Type B pancreatic cell (in vitro differentiated cells): ENCODE measurements at regions not wholly inside any gene's neighbourhood (a gene's known extent, or its start where the extent isn't known, plus 50 kb on each side); places are given as distances from the start of the nearest gene placed in this dataset.
"Not testable (repeated sequence)": the region's sequence is repeated elsewhere in the genome, so short reads cannot be mapped to it uniquely, and the experiment has no call there.

Experiments used
- DNase-seq: peaks from one replicate; pipeline ENCODE4 v3.0.0; 2021; ENCODE audit warnings: mixed read lengths; ENCODE audit not compliant: unreplicated experiment; ENCODE audit errors: extremely low spot score
- H3K27ac Mint-ChIP-seq: 2 replicates; pipeline ENCODE4 v1.8.0; 2021; ENCODE audit warnings: mild to moderate bottlenecking, mixed read lengths
- H3K27me3 Mint-ChIP-seq: 2 replicates; pipeline ENCODE4 v1.8.0; 2021; ENCODE audit warnings: mixed read lengths
- H3K36me3 Mint-ChIP-seq: 2 replicates; pipeline ENCODE4 v1.8.0; 2021; ENCODE audit warnings: mixed read lengths
- H3K4me1 Mint-ChIP-seq: one replicate; pipeline ENCODE4 v1.8.0; 2021; ENCODE audit warnings: mixed read lengths; ENCODE audit not compliant: unreplicated experiment
- H3K4me3 Mint-ChIP-seq: 2 replicates; pipeline ENCODE4 v1.8.0; 2021; ENCODE audit warnings: mild to moderate bottlenecking, mixed read lengths
- H3K9me3 Mint-ChIP-seq: 2 replicates; pipeline ENCODE4 v1.8.0; 2021; ENCODE audit warnings: mixed read lengths
- TF ChIP-seq, protein P1 (sequence below): fragments of 200-600 bp; sonication (generic); conservative IDR thresholded peaks from 2 replicates; pipeline ENCODE4 v1.5.0; 2021; ENCODE audit warnings: antibody characterized with exemption, mild to moderate bottlenecking

DNA sequence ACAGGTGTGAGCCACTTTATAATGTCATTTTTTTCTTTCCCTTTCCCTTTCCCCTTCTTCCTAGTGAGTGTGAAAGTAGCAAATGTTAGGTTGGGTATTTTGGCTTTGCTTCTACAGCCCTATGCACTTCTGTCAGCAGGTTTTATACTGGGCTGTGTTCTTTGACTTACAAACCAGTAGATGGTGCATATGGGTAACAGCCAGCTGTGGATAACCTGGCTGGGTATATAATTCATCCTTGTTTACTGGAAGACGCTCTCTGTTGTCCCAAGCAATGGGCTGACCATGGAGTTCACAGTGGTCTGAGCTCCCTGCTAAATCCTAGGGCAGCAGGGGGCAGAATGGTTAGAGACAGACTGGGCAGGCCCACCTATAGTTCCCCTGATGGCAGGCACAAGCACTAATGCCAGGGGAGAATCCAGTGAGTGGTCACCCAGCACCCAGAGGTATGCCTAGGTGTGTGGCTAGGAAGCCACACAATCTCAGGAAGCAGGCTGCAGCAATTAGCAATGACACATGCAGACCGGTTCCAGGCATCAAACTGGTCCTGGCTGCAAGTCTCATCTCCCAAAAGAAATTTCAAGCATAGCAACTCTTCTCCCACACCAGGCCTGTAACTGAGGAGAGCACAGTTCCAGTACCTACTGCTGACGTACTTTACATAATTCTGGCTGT is 592.7 kb upstream of the MAN1A1 start:
- H3K4me3 Mint-ChIP-seq, result no peak overlapping the region
- H3K9me3 Mint-ChIP-seq, result peaks cover 6% of the 10 kb centered on the region
- H3K36me3 Mint-ChIP-seq, result no peaks in the 10 kb centered on the region
- no peaks in the 10 kb centered on the region for H3K4me1 Mint-ChIP-seq
- no peak for DNase-seq
- TF ChIP-seq, protein P1, sequence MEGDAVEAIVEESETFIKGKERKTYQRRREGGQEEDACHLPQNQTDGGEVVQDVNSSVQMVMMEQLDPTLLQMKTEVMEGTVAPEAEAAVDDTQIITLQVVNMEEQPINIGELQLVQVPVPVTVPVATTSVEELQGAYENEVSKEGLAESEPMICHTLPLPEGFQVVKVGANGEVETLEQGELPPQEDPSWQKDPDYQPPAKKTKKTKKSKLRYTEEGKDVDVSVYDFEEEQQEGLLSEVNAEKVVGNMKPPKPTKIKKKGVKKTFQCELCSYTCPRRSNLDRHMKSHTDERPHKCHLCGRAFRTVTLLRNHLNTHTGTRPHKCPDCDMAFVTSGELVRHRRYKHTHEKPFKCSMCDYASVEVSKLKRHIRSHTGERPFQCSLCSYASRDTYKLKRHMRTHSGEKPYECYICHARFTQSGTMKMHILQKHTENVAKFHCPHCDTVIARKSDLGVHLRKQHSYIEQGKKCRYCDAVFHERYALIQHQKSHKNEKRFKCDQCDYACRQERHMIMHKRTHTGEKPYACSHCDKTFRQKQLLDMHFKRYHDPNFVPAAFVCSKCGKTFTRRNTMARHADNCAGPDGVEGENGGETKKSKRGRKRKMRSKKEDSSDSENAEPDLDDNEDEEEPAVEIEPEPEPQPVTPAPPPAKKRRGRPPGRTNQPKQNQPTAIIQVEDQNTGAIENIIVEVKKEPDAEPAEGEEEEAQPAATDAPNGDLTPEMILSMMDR, result no peak
- H3K27me3 Mint-ChIP-seq, result no peaks in the 10 kb centered on the region
- no peak overlapping the region for H3K27ac Mint-ChIP-seq

DNA sequence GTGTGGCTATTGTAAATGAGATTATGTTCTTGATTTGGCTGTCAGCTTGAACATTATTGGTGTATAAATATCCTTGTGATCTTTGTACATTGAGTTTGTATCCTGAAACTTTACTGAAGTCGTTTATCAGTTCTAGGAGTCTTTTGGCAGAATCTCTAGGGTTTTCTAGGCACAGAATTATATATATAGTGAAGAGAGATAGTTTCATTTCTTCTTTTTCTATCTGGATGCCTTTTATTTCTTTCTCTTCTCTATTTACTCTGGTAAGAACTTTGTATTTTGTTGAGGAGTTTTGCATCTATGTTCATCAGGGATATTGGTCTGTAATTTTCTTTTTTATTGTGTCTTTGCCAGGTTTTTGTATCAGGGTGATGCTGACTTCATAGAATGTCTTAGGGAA is 589.2 kb upstream of the MAN1A1 start:
- H3K4me1 Mint-ChIP-seq, result no peaks in the 10 kb centered on the region
- TF ChIP-seq, protein P1, result no peak
- H3K36me3 Mint-ChIP-seq, result no peaks in the 10 kb centered on the region
- DNase-seq, result no peak
- H3K4me3 Mint-ChIP-seq, result no peak overlapping the region
- no peak overlapping the region for H3K27ac Mint-ChIP-seq
- peaks cover 6% of the 10 kb centered on the region for H3K9me3 Mint-ChIP-seq
- no peaks in the 10 kb centered on the region for H3K27me3 Mint-ChIP-seq

DNA sequence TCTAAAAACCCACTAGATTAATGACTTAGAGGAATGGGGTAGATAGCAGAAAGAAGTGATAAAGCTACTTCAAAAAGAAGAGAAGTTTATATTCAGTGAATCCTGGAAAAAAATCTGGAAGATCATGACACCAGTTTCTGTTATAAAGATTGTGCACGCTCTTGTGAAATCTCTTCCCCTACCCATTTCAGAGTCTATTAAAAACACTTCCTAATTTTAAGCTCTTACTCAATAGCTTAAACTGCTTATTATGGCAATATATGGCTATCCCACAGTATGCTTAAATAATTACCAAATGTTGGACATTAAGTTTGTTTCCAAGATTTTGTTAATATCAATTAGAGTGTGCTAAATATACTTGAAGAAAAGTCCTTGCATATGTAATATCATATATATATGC is 585.3 kb upstream of the MAN1A1 start:
- no peak overlapping the region for H3K4me3 Mint-ChIP-seq
- no peaks in the 10 kb centered on the region for H3K4me1 Mint-ChIP-seq
- peaks cover 6% of the 10 kb centered on the region for H3K9me3 Mint-ChIP-seq
- no peak for DNase-seq
- no peaks in the 10 kb centered on the region for H3K27me3 Mint-ChIP-seq
- H3K27ac Mint-ChIP-seq, result no peak overlapping the region
- TF ChIP-seq, protein P1, result no peak
- H3K36me3 Mint-ChIP-seq, result no peaks in the 10 kb centered on the region

DNA sequence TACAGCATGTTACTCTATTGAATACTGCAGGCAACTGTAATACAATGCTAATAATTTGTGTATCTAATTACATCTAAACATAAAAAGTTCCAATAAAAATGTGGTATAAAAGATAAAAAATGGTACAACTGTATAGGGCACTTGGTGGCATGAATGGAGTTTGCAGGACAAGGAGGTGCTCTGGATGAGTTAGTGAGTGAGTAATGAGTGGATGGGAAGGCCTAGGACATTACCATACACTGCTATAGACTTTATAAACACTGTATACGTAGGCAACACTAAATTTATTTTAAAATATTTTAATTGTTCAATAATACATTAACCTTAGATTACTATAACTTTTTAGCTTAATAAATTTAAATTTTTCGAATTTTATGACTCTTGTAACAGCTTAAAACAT is 579.6 kb upstream of the MAN1A1 start:
- Mint-ChIP-seq H3K27me3 (no peaks in the 10 kb centered on the region), H3K9me3 (peaks cover 7% of the 10 kb centered on the region), H3K36me3 (no peaks in the 10 kb centered on the region), H3K4me3 (no peak overlapping the region), H3K27ac (no peak overlapping the region), H3K4me1 (no peaks in the 10 kb centered on the region)
- TF ChIP-seq, protein P1, result no peak
- no peak for DNase-seq

DNA sequence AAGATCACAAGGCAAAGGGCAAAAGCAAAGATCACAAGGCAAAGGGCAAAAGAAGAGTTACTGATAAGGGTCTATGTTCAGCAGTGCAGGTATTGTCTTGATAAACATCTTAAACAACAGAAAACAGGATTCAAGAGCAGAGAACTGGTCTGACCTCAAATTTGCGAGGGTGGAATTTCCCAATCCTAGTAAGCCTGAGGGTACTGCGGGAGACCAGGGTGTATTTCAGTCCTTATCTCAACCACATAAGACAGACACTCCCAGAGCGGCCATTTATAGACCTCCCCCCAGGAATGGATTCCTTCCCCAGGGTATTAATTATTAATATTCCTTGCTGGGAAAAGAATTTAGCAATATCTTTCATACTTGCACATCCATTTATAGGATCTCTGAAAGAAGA is 575.3 kb upstream of the MAN1A1 start:
- not testable (repeated sequence) for H3K27ac Mint-ChIP-seq, H3K4me1 Mint-ChIP-seq, DNase-seq, H3K4me3 Mint-ChIP-seq, H3K36me3 Mint-ChIP-seq, H3K27me3 Mint-ChIP-seq
- H3K9me3 Mint-ChIP-seq, result peaks cover 16% of the 10 kb centered on the region

DNA sequence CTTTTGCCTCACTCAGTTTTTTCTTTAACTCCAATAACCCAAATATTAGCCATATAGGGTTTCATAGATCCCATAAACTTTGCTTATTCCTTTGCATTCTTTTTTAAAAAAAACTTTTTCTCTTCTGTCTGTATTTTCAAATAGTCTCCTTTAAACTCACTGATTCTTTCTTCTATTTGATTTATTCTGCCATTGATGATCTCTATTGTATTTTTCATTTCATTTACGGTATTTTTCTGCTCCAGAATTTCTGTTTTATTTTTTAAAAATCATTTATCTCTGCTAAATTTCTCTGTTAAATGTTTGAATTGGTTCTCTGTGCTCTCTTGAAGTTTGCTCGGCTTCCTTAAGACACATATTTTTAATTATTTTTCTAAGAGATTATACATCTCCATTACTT is 573.3 kb upstream of the MAN1A1 start:
- DNase-seq, result no peak
- H3K27me3 Mint-ChIP-seq, result no peaks in the 10 kb centered on the region
- H3K27ac Mint-ChIP-seq, result no peak overlapping the region
- H3K4me3 Mint-ChIP-seq, result no peak overlapping the region
- no peaks in the 10 kb centered on the region for H3K4me1 Mint-ChIP-seq
- TF ChIP-seq, protein P1, result no peak
- peaks cover 5% of the 10 kb centered on the region for H3K36me3 Mint-ChIP-seq
- peaks cover 15% of the 10 kb centered on the region for H3K9me3 Mint-ChIP-seq
